ENCODE measurements at regions not wholly inside any gene's neighbourhood (a gene's known extent, or its start where the extent isn't known, plus 50 kb on each side); places are given as distances from the start of the nearest gene placed in this dataset.

GRCh38 chr4:81527709-81528108, 56.0 kb upstream of the RASGEF1B start:
- H3K36me3 Mint-ChIP-seq, result no peaks in the 10 kb centered on the region
- no peaks in the 10 kb centered on the region for H3K36me3 ChIP-seq (ENCODE audit: control insufficient read depth in 2 of 2, extremely low read depth in 1 of 2, insufficient read depth in 1 of 2, low read length in 1 of 2)
- H3K4me1 ChIP-seq (ENCODE audit: control insufficient read depth in 1 of 2, extremely low read depth in 1 of 2, insufficient read depth in 2 of 2, low read length in 2 of 2), result no peaks in the 10 kb centered on the region
- no peak overlapping the region for H3K27ac ChIP-seq (ENCODE audit: low read length)
- ATAC-seq (replicated peaks in 1 of 4) (no peak), DNase-seq (no peak)
- H3K4me1 Mint-ChIP-seq, result no peaks in the 10 kb centered on the region
- H3K27ac Mint-ChIP-seq, result no peak overlapping the region
- H3K4me3 ChIP-seq (ENCODE audit: control insufficient read depth in 1 of 2, extremely low read depth in 1 of 2, low read length in 1 of 2), result no peak overlapping the region
- H3K9me3 ChIP-seq, result no peaks in the 10 kb centered on the region
- peaks cover 0 to 6% (median 6%) of the 10 kb centered on the region in 3 donors for H3K9me3 Mint-ChIP-seq
- POLR2A ChIA-PET, result no interaction called here
- WGBS (ENCODE audit: insufficient coverage), result 67% methylated on average over 1 of the region's 1 CpG
- CTCF ChIA-PET, result no interaction called here
- no peaks in the 10 kb centered on the region for H3K27me3 ChIP-seq (replicated peaks in 1 of 2; ENCODE audit: control insufficient read depth in 2 of 2, extremely low read depth in 1 of 2, insufficient read depth in 2 of 2, low read length in 1 of 2)
- H3K4me3 Mint-ChIP-seq, result no peak overlapping the region
- H3K27me3 Mint-ChIP-seq, result no peaks in the 10 kb centered on the region

GRCh38 chr4:81527115-81527514, 55.4 kb upstream of the RASGEF1B start:
- no peaks in the 10 kb centered on the region for H3K4me1 ChIP-seq (ENCODE audit: control insufficient read depth in 1 of 2, extremely low read depth in 1 of 2, insufficient read depth in 2 of 2, low read length in 2 of 2)
- Mint-ChIP-seq H3K27me3 (no peaks in the 10 kb centered on the region), H3K9me3 (peaks cover 0 to 6% (median 6%) of the 10 kb centered on the region in 3 donors), H3K27ac (peak overlapping the region in 1 of 2 donors; percentile 20), H3K4me1 (no peaks in the 10 kb centered on the region), H3K4me3 (no peak overlapping the region), H3K36me3 (no peaks in the 10 kb centered on the region)
- no peaks in the 10 kb centered on the region for H3K27me3 ChIP-seq (replicated peaks in 1 of 2; ENCODE audit: control insufficient read depth in 2 of 2, extremely low read depth in 1 of 2, insufficient read depth in 2 of 2, low read length in 1 of 2)
- CTCF ChIA-PET, result no interaction called here
- no peaks in the 10 kb centered on the region for H3K36me3 ChIP-seq (ENCODE audit: control insufficient read depth in 2 of 2, extremely low read depth in 1 of 2, insufficient read depth in 1 of 2, low read length in 1 of 2)
- no peak for ATAC-seq (replicated peaks in 1 of 4)
- DNase-seq, result no peak
- no peak overlapping the region for H3K4me3 ChIP-seq (ENCODE audit: control insufficient read depth in 1 of 2, extremely low read depth in 1 of 2, low read length in 1 of 2)
- no peak overlapping the region for H3K27ac ChIP-seq (ENCODE audit: low read length)
- POLR2A ChIA-PET, result no interaction called here
- WGBS (ENCODE audit: insufficient coverage), result 83% methylated on average over 4 of the region's 4 CpGs
- H3K9me3 ChIP-seq, result no peaks in the 10 kb centered on the region

- Mint-ChIP-seq H3K9me3 (peaks cover 0 to 6% (median 6%) of the 10 kb centered on the region in 3 donors), H3K27me3 (no peaks in the 10 kb centered on the region), H3K27ac (no peak overlapping the region), H3K4me3 (no peak overlapping the region), H3K36me3 (no peaks in the 10 kb centered on the region), H3K4me1 (no peaks in the 10 kb centered on the region)
- no peak for DNase-seq
- Histone ChIP-seq H3K4me1 (ENCODE audit: control insufficient read depth in 1 of 2, extremely low read depth in 1 of 2, insufficient read depth in 2 of 2, low read length in 2 of 2) (no peaks in the 10 kb centered on the region), H3K27me3 (replicated peaks in 1 of 2; ENCODE audit: control insufficient read depth in 2 of 2, extremely low read depth in 1 of 2, insufficient read depth in 2 of 2, low read length in 1 of 2) (no peaks in the 10 kb centered on the region), H3K36me3 (ENCODE audit: control insufficient read depth in 2 of 2, extremely low read depth in 1 of 2, insufficient read depth in 1 of 2, low read length in 1 of 2) (no peaks in the 10 kb centered on the region), H3K27ac (ENCODE audit: low read length) (no peak overlapping the region), H3K9me3 (no peaks in the 10 kb centered on the region), H3K4me3 (ENCODE audit: control insufficient read depth in 1 of 2, extremely low read depth in 1 of 2, low read length in 1 of 2) (no peak overlapping the region)
- ATAC-seq (replicated peaks in 1 of 4), result no peak
- WGBS (ENCODE audit: insufficient coverage), result no CpG with 5 or more reads among the region's 2 CpGs
- CTCF ChIA-PET, result no interaction called here
- POLR2A ChIA-PET, result no interaction called here
Measured at GRCh38 chr4:81526706-81527105, 55.0 kb upstream of the RASGEF1B start.

GRCh38 chr4:81523672-81524327, 52.1 kb upstream of the RASGEF1B start:
- DNase-seq (no peak), ATAC-seq (replicated peaks in 1 of 4) (no peak)
- Histone ChIP-seq H3K4me1 (ENCODE audit: control insufficient read depth in 1 of 2, extremely low read depth in 1 of 2, insufficient read depth in 2 of 2, low read length in 2 of 2) (no peaks in the 10 kb centered on the region), H3K9me3 (no peaks in the 10 kb centered on the region), H3K27ac (ENCODE audit: low read length) (no peak overlapping the region), H3K4me3 (ENCODE audit: control insufficient read depth in 1 of 2, extremely low read depth in 1 of 2, low read length in 1 of 2) (no peak overlapping the region), H3K27me3 (replicated peaks in 1 of 2; ENCODE audit: control insufficient read depth in 2 of 2, extremely low read depth in 1 of 2, insufficient read depth in 2 of 2, low read length in 1 of 2) (no peaks in the 10 kb centered on the region), H3K36me3 (ENCODE audit: control insufficient read depth in 2 of 2, extremely low read depth in 1 of 2, insufficient read depth in 1 of 2, low read length in 1 of 2) (no peaks in the 10 kb centered on the region)
- WGBS (ENCODE audit: insufficient coverage), result no CpG with 5 or more reads among the region's 2 CpGs
- ChIA-PET POLR2A (interaction anchor here in 1 of 2 donors (0.5 kb wide), 1 partner anchor 584 kb away, joined by 4 read pairs; no protein-coding TSS in a partner anchor), CTCF (interaction anchor here in 1 of 2 donors (1.2 kb wide), 1 partner anchor 14 kb away, joined by 4 read pairs; no protein-coding TSS in a partner anchor)
- Mint-ChIP-seq H3K4me3 (no peak overlapping the region), H3K36me3 (no peaks in the 10 kb centered on the region), H3K4me1 (peaks cover 0 to under 1% (median 0%) of the 10 kb centered on the region in 3 donors), H3K9me3 (peaks cover 0 to 6% (median 6%) of the 10 kb centered on the region in 3 donors), H3K27ac (no peak overlapping the region), H3K27me3 (no peaks in the 10 kb centered on the region)

GRCh38 chr4:81522711-81523110, 51.0 kb upstream of the RASGEF1B start:
- ATAC-seq (replicated peaks in 1 of 4), result no peak
- ChIA-PET CTCF (interaction anchor here (0.6 to 1.2 kb wide), 4 partner anchors 9 to 129 kb away, joined by 4 to 12 read pairs (median 5); no protein-coding TSS in a partner anchor), POLR2A (no interaction called here)
- H3K9me3 ChIP-seq, result no peaks in the 10 kb centered on the region
- Mint-ChIP-seq H3K27ac (no peak overlapping the region), H3K36me3 (no peaks in the 10 kb centered on the region), H3K4me3 (no peak overlapping the region), H3K9me3 (peaks cover 0 to 6% (median 6%) of the 10 kb centered on the region in 3 donors), H3K27me3 (no peaks in the 10 kb centered on the region), H3K4me1 (peaks cover 0 to 1% (median 0%) of the 10 kb centered on the region in 3 donors)
- H3K4me1 ChIP-seq (ENCODE audit: control insufficient read depth in 1 of 2, extremely low read depth in 1 of 2, insufficient read depth in 2 of 2, low read length in 2 of 2), result peaks cover 0 to 3% of the 10 kb centered on the region in 2 experiments
- no peak overlapping the region for H3K4me3 ChIP-seq (ENCODE audit: control insufficient read depth in 1 of 2, extremely low read depth in 1 of 2, low read length in 1 of 2)
- no peaks in the 10 kb centered on the region for H3K27me3 ChIP-seq (replicated peaks in 1 of 2; ENCODE audit: control insufficient read depth in 2 of 2, extremely low read depth in 1 of 2, insufficient read depth in 2 of 2, low read length in 1 of 2)
- no peaks in the 10 kb centered on the region for H3K36me3 ChIP-seq (ENCODE audit: control insufficient read depth in 2 of 2, extremely low read depth in 1 of 2, insufficient read depth in 1 of 2, low read length in 1 of 2)
- H3K27ac ChIP-seq (ENCODE audit: low read length), result no peak overlapping the region
- WGBS (ENCODE audit: insufficient coverage), result no CpG with 5 or more reads among the region's 2 CpGs
- DNase-seq, result no peak

GRCh38 chr4:81521708-81522107, 50.0 kb upstream of the RASGEF1B start:
- no peaks in the 10 kb centered on the region for H3K36me3 Mint-ChIP-seq
- DNase-seq (no peak), ATAC-seq (replicated peaks in 1 of 4) (no peak)
- Histone ChIP-seq H3K27me3 (replicated peaks in 1 of 2; ENCODE audit: control insufficient read depth in 2 of 2, extremely low read depth in 1 of 2, insufficient read depth in 2 of 2, low read length in 1 of 2) (no peaks in the 10 kb centered on the region), H3K27ac (ENCODE audit: low read length) (no peak overlapping the region), H3K4me1 (ENCODE audit: control insufficient read depth in 1 of 2, extremely low read depth in 1 of 2, insufficient read depth in 2 of 2, low read length in 2 of 2) (peaks cover 0 to 3% of the 10 kb centered on the region in 2 experiments), H3K9me3 (no peaks in the 10 kb centered on the region), H3K36me3 (ENCODE audit: control insufficient read depth in 2 of 2, extremely low read depth in 1 of 2, insufficient read depth in 1 of 2, low read length in 1 of 2) (no peaks in the 10 kb centered on the region), H3K4me3 (ENCODE audit: control insufficient read depth in 1 of 2, extremely low read depth in 1 of 2, low read length in 1 of 2) (no peak overlapping the region)
- peaks cover 0 to 1% (median 0%) of the 10 kb centered on the region in 3 donors for H3K4me1 Mint-ChIP-seq
- H3K9me3 Mint-ChIP-seq, result peaks cover 0 to 6% (median 5%) of the 10 kb centered on the region in 3 donors
- H3K27me3 Mint-ChIP-seq, result no peaks in the 10 kb centered on the region
- no peak overlapping the region for H3K27ac Mint-ChIP-seq
- ChIA-PET CTCF (interaction anchor here in 1 of 2 donors (0.6 to 0.9 kb wide), 2 partner anchors 10 to 300 kb away, joined by 3 read pairs; no protein-coding TSS in a partner anchor), POLR2A (no interaction called here)
- H3K4me3 Mint-ChIP-seq, result no peak overlapping the region
- 100% methylated on average over 1 of the region's 1 CpG for WGBS (ENCODE audit: insufficient coverage)

Data from T-cell (primary cell).